Testis (tissue), 2 donors: ENCODE measurements at regions not wholly inside any gene's neighbourhood (a gene's known extent, or its start where the extent isn't known, plus 50 kb on each side); places are given as distances from the start of the nearest gene placed in this dataset.

Experiments used
- POLR2A ChIP-seq: fragments of 450-650 bp; IDR thresholded peaks from one replicate; pipeline ENCODE4 v1.6.1; 2017; ENCODE audit warnings: antibody characterized with exemption, mild to moderate bottlenecking, moderate library complexity
- TF ChIP-seq, protein P1 (sequence below), 3 experiments: fragments of 450-650 bp in 2 of 3; fragments of 200-600 bp in 1 of 3; sonication (generic) in 1 of 3; IDR thresholded peaks; one replicate each; pipeline ENCODE4 v1.5.1; 2016 to 2019; ENCODE audit warnings: antibody characterized with exemption in 3 of 3, mild to moderate bottlenecking in 2 of 3, moderate library complexity in 1 of 3

DNA sequence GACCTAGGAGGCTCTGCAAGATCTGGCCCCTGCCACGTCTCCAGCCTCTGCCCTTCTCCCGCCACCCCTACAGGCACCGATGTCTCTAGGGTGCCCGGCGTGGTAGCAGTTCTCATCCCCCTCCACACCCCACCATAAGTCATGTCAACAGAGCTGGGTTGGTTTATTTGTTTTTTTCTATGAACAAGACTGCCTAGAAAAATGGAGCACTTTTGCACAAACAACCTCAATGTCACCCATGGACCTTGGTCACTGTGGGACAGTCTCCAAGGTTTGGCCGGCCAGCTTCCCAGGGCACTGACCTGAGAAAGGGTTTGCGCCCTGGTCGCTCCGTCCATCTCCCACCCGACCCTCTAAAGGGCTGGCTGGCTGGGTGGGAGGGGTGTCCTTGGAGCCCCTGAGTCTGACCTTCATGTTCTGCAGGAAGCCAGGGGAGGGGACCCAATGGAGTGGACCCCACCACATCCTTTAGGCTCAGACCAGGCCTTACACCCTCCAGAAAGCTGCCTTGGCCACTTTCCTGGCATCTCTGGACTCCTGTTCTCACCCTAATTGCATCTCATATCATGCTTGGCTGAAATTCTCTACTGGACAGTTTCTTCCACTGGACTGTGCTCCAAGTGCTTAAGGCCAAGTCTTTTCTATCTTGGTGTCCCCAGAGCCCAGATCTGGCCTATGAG lies 104.8 kb upstream of the PTPN1 start:
- no peak for TF ChIP-seq POLR2A
- TF ChIP-seq, protein P1, sequence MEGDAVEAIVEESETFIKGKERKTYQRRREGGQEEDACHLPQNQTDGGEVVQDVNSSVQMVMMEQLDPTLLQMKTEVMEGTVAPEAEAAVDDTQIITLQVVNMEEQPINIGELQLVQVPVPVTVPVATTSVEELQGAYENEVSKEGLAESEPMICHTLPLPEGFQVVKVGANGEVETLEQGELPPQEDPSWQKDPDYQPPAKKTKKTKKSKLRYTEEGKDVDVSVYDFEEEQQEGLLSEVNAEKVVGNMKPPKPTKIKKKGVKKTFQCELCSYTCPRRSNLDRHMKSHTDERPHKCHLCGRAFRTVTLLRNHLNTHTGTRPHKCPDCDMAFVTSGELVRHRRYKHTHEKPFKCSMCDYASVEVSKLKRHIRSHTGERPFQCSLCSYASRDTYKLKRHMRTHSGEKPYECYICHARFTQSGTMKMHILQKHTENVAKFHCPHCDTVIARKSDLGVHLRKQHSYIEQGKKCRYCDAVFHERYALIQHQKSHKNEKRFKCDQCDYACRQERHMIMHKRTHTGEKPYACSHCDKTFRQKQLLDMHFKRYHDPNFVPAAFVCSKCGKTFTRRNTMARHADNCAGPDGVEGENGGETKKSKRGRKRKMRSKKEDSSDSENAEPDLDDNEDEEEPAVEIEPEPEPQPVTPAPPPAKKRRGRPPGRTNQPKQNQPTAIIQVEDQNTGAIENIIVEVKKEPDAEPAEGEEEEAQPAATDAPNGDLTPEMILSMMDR (IDR thresholded peaks at IDR 0.05) = no peak
